Stimulated activated CD8-positive, alpha-beta memory T cell treated with anti-CD3 and anti-CD28 coated beads, Interleukin-4, amount 100 ng/mL, for 1 hour (primary cell): ENCODE measurements at regions not wholly inside any gene's neighbourhood (a gene's known extent, or its start where the extent isn't known, plus 50 kb on each side); places are given as distances from the start of the nearest gene placed in this dataset.

Experiments
- DNase-seq, 2 donors: peaks; one replicate each; pipeline ENCODE4 v3.0.0-alpha.2; 2020; ENCODE audit warnings: low read depth in 2 of 2, low spot score in 1 of 2

DNA sequence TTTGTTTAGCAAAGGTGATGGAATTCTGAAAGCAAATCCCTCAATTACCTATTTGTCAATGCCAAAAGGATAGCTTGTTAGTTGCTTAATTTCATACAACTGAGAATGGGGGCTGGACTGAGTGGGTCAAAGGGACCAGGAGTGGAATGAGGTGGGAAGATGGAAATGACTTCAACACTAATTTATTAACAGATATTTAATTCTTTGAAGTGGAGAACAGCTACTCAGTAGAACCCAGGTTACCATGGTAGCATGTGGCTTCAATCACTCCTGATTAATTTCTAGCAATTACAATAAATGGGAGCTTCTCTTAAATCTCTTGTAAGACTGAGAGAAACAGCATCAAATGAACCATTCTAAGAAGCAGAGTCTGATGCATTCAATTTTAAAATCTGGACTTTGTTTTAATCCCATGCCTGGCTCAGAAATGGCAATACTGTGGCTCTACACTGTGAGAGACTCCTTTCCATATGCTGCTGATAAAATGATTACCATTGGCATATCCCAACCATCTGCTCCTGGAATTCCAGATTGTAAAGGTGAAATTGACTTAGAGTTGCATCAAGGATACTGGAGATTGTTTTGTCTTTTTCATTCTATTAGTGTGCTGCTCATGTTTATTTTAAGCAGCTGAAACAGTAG is 607.8 kb downstream of the SNAPC1 start:
- no peak for DNase-seq

DNA sequence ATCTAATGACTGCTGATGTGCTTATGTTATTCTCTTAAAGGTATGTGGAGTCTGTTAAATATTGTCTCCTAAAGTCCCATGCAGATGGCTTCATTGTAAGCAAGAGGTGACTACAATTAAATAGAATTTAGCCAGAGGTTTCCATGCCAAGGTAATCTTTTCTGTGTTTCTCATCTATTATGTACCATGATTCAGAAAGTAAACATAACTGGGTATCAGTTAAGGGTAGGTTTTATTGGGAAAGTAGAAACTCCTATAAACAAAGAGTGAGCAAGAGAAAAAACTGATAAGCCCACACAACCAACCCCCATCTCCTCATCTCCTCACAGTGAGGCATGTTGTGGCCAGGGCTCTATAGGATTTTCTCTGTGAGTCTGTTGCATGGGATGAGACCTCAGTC is 611.7 kb downstream of the SNAPC1 start:
- no peak for DNase-seq

DNA sequence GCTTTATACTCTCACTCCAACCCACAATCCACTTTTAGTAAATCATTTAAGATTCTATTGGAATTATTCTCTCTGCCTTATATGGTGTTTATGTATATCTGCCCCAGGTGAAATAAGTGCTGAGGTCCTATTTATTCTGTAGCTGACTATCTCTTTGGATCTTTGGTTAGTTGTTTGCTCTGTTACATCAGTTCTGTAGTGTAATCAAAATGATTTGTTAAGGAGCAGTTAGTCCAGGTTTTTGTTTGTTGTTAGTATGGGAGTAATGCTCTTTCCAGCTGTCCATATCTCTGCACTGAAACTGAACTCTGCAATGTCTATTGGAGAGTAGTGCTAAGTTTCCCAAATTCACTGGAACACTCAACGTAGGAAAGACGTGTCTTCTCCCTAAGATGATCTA is 615.8 kb downstream of the SNAPC1 start:
- no peak for DNase-seq

DNA sequence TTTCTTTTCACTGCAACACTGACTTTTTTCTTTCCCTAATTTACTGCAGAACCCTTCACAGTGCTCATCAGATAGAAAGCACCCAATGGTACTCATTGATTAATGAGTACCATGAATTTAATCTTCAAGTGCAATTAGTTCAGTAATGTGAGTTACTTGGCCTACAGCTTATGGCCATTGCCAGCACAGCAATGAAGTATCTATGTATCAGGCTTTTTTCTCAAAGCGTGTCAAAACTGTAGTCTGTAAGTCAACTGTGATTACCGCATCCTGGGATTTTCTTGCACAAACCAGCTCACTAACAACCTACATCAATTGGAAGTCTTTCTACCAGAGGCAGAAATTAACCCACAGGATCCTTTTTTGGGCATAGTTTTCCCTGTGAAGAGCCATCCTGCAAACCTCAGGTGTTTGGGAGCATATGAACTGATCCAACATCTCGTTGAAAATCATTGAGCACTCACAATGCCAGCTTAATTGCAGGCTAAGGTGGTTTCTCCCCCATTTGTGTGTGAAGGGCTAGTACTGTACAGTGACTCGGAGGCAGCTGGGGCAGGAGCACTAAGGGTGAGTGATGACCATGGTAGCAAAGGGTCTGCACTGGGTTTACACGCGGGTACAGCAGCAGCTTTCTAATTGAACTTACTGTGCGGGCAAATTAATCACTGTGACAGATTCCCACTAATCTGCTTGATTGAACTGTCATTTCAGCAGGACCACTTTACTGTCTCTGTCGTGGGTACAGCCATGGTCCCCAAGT is 619.3 kb downstream of the SNAPC1 start:
- DNase-seq: no peak

DNA sequence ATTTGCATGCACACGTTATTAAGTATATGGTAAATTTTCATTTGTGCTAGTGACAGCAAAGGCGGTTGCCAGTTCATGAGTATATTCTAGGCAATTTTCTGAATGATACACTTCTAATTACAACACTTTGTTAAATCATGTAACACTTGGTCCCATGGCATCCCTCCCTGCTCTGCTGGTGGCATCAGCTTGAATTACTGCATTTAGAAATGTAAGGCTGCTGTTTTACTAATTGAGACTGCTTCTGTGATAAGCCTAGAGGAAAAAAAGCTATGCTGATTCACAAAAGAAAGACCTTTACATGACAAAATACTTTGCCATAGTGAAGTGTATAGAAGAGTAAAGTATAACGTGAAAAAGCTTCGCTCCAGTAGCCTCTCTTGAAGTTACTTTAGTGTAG is 636.1 kb downstream of the KCNH5 start:
- DNase-seq: no peak

DNA sequence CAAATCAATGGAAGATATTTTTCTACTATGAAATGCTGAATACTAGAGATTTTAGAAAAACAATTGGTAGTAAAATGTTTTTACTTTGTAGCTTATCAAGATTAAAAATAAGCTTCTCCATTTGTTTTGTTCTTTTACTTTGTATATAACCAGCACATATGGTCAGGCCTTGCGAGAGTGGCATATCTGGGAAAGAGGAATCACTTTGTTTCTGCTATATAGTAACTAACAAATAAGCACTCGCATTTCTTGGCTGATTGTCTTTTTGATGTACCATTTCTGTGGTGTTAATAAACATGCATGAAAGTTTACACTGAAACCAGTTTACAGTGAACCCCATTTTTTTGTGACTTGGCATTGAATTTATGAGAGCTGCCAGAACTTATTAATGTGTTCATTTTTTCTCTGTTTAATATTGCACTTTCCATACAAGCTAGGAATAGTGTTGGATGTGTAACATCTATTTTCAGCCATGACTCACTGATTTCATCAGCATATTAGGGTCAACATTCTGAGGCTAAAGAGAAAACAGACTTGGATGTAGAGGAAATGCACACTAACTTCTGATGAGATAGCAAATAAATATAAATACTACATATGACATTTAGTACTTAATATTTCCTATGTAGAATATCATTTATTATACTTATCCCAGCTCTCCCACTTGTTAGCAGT is 635.5 kb downstream of the KCNH5 start:
- DNase-seq: no peak

DNA sequence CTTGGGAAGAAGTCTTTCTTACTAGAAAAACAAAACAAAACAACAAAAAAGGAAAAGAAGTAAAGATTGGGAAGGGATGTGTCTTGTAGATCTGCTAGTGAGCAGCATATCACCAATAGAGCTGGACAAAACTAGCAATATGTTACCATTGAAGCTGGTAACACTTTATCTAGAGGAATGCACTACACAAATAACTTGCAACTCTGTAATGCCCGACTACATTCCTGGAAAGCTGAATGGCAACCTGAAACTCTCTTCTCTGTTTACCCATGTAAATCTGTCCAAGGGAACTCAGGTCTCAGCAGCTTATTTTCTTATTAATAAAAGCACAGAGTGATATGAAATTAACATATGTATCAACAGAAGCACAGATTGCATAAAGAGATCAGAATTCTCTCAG is 624.4 kb downstream of the KCNH5 start:
- no peak for DNase-seq

DNA sequence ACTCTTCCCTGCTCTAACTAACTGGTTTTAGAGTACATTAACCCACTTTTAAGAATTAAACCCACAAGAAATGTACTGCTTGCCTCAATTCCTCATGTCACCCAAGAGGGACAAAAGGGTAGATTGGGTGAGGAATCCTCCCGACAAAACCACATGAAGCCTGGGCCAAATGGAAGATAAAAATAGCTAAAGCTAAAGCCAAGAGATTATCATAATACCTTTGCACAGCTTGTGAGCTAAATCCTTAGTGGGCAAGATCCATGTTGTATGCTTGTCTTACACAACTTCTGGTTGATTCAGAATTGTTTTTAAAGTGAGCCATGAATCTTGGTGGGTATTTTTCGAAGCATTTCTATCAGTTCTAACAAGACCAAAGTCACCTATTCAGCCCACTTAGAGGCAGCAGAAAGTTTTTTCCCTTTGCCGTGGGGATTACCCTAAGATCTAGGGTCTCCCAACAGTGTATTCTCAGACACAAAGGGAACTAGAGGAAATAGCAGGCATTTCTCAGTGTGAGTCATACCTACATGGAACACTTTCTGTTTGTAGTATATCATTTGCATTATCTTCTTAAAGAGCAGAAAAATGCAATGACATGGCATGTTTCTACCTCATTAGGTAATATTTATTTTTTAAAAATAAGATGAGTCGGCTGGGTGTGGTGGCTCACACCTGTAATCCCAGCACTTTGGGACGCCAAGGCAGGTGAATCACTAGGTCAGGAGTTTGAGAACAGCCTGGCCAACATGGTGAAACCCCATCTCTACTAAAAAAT is 616.6 kb downstream of the KCNH5 start:
- DNase-seq: no peak

DNA sequence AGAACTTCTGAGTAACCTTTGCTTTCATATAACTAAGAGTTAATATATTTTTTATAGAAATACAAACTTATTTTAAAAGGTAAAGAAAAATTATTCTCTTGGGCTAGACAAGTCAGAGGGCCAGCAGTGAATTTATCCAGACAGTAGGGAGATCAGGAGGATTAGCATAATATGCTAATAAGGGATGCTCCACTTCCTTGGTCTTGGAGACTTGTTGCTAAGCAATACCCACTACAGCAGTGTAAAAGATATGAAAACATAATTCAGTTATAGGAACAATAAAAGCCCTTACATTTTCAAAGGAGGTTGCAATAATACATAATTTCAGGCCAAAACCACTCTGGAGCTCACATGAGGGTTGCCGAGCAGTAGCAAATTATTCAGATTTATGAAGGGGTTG is 615.6 kb downstream of the KCNH5 start:
- no peak for DNase-seq

DNA sequence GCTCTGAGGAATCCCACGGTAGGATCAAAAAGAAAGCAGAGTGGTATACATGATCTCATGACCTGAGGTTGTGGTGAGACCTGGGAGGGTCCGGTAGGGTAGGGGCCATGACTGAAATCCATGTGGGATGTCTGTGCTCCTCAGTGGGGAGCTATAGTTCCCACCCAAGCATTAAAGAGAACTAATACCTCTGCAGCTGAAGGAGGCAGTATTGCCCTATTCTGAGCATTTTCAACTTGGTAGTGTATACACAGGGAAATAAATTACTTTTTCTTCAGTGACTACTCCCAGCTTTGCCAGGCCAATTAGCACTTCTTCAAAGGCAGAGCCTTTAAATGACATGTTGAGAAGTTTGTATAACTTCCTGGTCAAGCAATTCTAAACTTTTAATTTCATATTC is 613.8 kb downstream of the KCNH5 start:
- no peak for DNase-seq

DNA sequence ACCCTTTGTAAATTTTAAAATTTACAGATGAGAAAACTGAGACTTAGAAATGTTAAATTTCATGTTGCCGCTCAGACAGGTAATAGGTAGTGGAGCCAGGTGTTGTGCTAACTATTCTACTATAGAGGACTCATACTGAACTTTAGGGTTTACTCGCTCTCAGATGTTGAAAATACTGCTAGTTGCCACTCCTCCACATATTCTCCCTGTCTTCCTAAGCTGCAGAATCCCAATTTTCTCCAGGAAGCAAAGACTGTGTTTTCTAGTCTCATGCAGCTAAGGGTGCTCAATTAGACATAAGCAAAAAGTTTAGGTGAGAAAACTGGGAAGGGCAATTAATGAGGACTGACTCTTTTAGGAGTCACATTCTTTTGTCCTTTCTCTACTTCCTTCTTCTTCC is 612.3 kb downstream of the KCNH5 start:
- no peak for DNase-seq

DNA sequence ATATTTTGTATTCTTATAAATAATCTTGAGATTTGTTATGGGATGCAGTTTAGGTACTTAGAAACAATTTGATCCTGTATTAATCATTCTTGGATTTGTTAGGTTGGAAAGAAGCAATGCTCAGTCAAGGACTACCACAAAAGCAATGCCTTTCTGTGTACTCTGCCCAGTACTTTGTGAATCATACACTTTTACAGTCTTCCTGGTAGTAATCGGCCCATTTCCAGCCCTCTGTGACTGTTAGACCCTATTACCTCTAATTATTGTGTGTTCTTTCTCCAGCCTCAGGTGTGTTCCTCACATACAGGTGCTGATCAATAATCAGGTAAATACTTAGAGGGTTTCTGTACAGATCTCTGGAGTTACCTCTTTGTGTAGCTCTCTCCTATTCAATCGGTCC is 609.0 kb downstream of the KCNH5 start:
- DNase-seq: no peak

DNA sequence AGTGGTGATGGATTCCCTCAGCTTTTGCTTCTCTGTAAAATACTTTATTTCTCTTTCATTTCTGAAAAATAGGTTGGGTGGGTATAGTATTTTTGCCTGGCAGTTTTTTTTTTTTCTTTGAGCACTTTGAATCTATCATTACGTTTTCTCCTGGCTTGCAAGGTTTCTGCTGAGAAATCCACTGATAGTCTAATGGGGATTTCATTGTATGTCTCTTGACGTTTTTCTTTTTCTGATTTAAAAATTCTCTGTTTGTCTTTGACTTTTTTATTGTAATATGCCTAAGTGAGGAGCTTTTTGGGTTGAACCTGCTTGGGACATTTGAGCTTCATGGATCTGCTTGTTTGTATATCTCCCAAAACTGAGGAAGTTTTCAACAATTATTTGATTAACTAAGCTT is 606.0 kb downstream of the KCNH5 start:
- no peak for DNase-seq

DNA sequence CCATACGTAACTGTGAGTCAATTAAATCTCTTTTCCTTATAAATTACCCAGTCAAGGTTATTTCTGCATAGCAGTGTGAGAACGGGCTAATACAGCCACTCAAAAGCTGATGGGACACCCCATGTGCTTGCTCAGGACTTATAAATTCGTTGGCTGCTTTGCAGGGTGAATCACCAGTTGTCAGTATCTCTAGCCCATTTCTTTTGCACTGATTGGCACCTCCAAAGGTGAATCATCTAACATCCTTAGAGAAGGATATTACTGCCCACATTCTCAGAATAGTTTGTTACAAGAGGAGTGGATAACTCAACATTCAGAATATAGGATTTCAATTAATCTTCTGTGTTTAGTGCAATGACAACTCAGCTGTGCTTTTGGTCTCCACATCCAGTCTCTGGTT is 601.5 kb downstream of the KCNH5 start:
- DNase-seq: no peak

DNA sequence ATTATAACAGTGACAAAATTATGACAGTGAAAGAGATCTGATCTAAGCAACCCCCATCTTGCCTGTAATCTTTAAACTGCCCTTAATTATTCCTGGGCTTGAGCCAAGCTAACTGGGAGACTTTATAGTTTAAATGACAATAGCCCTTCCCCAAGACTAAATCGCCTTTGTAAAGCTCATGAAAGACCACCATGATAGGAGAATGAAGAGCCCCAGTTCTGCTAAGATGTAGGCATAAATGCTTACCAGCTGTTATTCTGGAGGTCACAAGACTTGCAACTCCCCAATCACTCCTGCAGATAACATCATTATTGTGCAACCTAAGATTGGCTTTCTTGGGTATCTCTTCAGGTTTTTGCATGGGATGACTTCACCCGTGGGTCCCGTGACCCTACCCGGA is 599.7 kb downstream of the KCNH5 start:
- DNase-seq: no peak

DNA sequence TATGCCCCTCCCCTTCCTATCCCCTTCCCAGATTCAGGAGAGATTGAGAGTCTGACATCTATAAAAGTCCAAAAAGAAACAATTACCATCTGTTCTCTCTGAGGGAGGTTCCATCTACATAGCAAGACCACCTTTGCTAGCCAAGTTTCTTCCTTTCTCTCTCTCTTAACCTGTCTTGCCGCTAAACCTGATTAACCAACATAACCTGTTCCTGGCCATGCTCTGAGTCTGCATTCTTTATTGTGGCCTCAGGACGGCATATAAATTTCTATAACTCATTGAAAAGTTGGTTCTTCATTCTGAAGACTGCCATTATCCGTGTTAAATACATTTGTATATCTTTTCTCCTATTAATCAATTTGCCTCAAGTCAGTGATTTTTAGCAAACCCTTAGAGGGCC is 594.0 kb downstream of the KCNH5 start:
- no peak for DNase-seq

DNA sequence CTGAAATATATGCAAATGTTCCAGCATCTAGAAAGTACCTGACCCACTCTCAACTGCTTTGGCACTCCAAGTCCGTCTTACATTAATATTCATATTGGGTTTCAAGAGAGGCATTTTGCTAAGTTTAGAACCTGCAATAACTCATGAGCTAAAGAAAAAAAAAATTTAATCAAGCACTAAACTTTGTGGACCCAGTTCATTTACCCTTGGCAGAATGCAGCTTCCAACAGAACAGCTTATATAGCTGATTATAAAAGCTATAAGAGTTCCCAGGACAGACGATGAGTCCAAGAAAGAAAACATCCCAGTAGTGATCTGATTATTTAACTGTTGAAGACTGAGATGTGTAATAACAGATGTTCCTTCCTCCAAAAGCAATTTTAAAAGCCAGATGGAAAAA is 592.0 kb downstream of the KCNH5 start:
- DNase-seq: no peak

DNA sequence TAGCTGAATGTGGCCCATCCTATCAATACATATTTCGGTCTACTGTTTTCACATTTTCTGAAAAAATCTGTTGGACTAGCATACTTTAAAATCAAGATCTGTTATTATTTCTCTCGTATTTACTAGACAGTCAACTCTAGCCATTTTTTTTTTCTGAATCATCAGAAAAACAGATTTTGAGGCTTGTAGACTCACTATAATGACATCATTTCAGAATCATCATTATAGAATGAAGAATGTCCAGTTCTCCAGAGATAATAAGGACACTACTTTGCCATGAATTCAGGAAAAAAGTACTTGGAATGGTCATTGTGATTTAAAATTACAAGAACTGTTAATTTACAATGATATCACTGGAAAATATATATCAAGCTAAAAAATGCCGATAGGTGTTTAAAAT is 589.8 kb downstream of the KCNH5 start:
- DNase-seq: no peak

DNA sequence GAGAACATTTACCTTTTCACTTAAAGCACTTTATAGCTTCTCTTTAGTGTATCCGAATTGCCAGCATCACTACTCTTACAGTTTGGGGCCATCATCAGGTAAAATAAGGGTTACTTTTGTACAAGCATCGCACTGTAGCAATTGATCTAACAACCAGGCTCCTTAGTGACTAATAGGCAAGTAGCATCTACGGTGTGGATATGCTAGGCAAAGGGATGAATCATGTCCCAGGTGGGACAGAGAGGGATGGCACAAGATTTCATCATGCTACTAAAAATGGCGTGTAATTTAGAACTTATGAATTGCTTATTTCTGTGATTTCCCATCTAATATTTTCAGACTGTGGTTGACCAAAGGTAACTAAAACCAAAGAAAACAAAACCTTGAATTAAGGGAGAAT is 582.3 kb downstream of the KCNH5 start:
- DNase-seq: no peak

DNA sequence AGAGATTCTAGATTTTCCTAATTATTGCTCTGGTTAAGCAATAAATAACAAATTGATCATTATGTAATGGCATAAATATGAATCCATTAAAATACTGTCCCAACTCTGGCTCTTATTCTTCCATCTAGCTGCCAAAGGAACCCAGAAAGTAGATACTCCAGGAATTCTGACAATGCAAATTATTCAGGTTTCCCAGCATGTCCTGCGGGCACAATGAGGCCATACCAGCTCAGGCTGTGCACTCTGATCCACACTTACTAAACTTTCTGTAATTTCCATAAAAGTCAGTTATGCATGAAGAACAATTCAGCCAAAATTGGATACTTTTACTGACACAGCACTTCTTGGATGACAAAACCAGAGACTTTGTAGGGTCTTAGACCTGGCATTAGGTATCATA is 576.3 kb downstream of the KCNH5 start:
- DNase-seq: no peak

DNA sequence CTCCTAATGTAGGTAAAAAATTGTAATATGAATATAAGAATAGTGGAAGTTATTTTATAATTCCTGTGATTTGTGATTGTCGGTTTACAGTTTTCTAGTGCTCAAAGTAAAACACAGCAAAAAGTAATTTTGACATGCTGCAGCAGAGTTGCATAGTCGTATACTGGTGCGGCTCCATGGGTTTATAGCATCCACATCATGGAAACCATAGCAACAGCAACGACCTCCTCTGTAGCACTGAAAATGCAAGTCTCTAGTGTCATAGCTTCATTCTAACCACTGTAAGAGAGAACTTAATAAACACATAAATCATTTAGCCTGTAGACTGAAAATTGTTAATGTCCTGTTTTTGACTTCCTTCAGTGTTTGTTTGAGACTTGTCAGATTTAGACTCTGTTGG is 574.3 kb downstream of the KCNH5 start:
- no peak for DNase-seq

DNA sequence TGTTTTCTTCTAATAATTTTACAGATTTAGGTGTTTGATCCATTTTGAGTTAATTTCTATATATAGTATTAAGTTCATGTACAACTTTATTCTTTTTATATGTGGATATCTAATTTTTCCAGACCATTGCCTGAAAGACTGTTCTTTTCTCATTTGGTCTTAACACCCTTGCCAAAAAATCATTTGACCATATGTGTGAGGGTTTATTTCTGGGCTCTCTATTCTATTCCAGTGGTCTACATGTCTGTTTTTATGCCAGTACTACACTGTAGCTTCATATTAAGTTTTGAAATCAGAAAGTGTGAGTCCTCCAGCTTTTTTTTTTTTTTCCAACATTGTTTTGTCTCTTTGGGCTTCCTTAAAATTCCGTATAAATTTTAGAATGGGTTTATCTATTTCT is 554.1 kb downstream of the KCNH5 start:
- no peak for DNase-seq
